ENCODE measurements at regions not wholly inside any gene's neighbourhood (a gene's known extent, or its start where the extent isn't known, plus 50 kb on each side); places are given as distances from the start of the nearest gene placed in this dataset.

GRCh38 chrX:106378616-106379015 lies 210.5 kb downstream of the PWWP3B start:
- TF ChIP-seq, protein P1, sequence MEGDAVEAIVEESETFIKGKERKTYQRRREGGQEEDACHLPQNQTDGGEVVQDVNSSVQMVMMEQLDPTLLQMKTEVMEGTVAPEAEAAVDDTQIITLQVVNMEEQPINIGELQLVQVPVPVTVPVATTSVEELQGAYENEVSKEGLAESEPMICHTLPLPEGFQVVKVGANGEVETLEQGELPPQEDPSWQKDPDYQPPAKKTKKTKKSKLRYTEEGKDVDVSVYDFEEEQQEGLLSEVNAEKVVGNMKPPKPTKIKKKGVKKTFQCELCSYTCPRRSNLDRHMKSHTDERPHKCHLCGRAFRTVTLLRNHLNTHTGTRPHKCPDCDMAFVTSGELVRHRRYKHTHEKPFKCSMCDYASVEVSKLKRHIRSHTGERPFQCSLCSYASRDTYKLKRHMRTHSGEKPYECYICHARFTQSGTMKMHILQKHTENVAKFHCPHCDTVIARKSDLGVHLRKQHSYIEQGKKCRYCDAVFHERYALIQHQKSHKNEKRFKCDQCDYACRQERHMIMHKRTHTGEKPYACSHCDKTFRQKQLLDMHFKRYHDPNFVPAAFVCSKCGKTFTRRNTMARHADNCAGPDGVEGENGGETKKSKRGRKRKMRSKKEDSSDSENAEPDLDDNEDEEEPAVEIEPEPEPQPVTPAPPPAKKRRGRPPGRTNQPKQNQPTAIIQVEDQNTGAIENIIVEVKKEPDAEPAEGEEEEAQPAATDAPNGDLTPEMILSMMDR (IDR thresholded peaks at IDR 0.05; ENCODE audit: extremely low read depth in 1 of 2, insufficient read depth in 1 of 2, low read depth in 1 of 2, low read length in 2 of 2) = no peak
- no peak for TF ChIP-seq POLR2A (IDR thresholded peaks at IDR 0.05; ENCODE audit: low read depth, low read length)
